Testis (tissue), 2 donors: ENCODE measurements at regions not wholly inside any gene's neighbourhood (a gene's known extent, or its start where the extent isn't known, plus 50 kb on each side); places are given as distances from the start of the nearest gene placed in this dataset.

Experiments
- DNase-seq: peaks from one replicate; pipeline ENCODE4 v3.0.0-alpha.2; 2019
- H3K27ac ChIP-seq, 2 donors: fragments of 200-600 bp; sonication (generic); one replicate each; pipeline ENCODE4 v1.5.1; 2019
- H3K27me3 ChIP-seq: fragments of 200-600 bp; sonication (generic); one replicate; pipeline ENCODE4 v1.5.1; 2019
- H3K36me3 ChIP-seq: fragments of 200-600 bp; sonication (generic); one replicate; pipeline ENCODE4 v1.5.1; 2017; ENCODE audit warnings: low read depth; ENCODE audit errors: missing control alignments
- H3K4me1 ChIP-seq: fragments of 200-600 bp; sonication (generic); one replicate; pipeline ENCODE4 v1.5.1; 2019
- H3K4me3 ChIP-seq, 2 donors: fragments of 200-600 bp; sonication (generic); one replicate each; pipeline ENCODE4 v1.5.1; 2017 to 2019
- H3K9me3 ChIP-seq: fragments of 200-600 bp; sonication (generic); one replicate; pipeline ENCODE4 v1.5.1; 2017
- CTCF ChIP-seq, 3 experiments: fragments of 450-650 bp in 2 of 3; fragments of 200-600 bp in 1 of 3; sonication (generic) in 1 of 3; IDR thresholded peaks; one replicate each; pipeline ENCODE4 v1.5.1; 2016 to 2019; ENCODE audit warnings: antibody characterized with exemption in 3 of 3, mild to moderate bottlenecking in 2 of 3, moderate library complexity in 1 of 3
- POLR2A ChIP-seq: fragments of 450-650 bp; IDR thresholded peaks from one replicate; pipeline ENCODE4 v1.6.1; 2017; ENCODE audit warnings: antibody characterized with exemption, mild to moderate bottlenecking, moderate library complexity
- WGBS, 2 donors: methylation state at CpG; one replicate each; pipeline ENCODE4 v1.1.5; 2018; 5-methylcytosine and 5-hydroxymethylcytosine counted together
- intact Hi-C: fragments of 100-400 bp; cut with DNase I; formaldehyde crosslinking; loops from one replicate; pipeline ENCODE4 v1.15.1; 2023; ENCODE audit warnings: low total_unique reads

- H3K36me3 ChIP-seq, result no peaks in the 10 kb centered on the region
- H3K4me3 ChIP-seq, result no peak overlapping the region
- H3K27me3 ChIP-seq, result no peaks in the 10 kb centered on the region
- TF ChIP-seq POLR2A (no peak), CTCF (IDR thresholded peaks at IDR 0.05) (no peak)
- no peaks in the 10 kb centered on the region for H3K9me3 ChIP-seq
- H3K4me1 ChIP-seq, result no peaks in the 10 kb centered on the region
- H3K27ac ChIP-seq, result no peak overlapping the region
- no peak for DNase-seq
- WGBS, 2 donors, result 65 to 67% methylated on average over 6 of the region's 6 CpGs
- intact Hi-C loops, result no loop called here
Observed at GRCh38 chr2:196413821-196414274, 225.7 kb upstream of the CCDC150 start.

GRCh38 chr2:196415384-196415783, 224.1 kb upstream of the CCDC150 start:
- no peaks in the 10 kb centered on the region for H3K9me3 ChIP-seq
- DNase-seq, result no peak
- intact Hi-C loops, result no loop called here
- no peaks in the 10 kb centered on the region for H3K27me3 ChIP-seq
- H3K4me3 ChIP-seq, result no peak overlapping the region
- WGBS, 2 donors, result 73 to 76% methylated on average over 5 of the region's 5 CpGs
- H3K4me1 ChIP-seq, result no peaks in the 10 kb centered on the region
- H3K36me3 ChIP-seq, result no peaks in the 10 kb centered on the region
- H3K27ac ChIP-seq, result no peak overlapping the region
- TF ChIP-seq POLR2A, result no peak

GRCh38 chr2:196420143-196420542, 219.4 kb upstream of the CCDC150 start:
- WGBS, 2 donors, result 87 to 88% methylated on average over 3 of the region's 3 CpGs
- Histone ChIP-seq H3K27me3 (no peaks in the 10 kb centered on the region), H3K36me3 (no peaks in the 10 kb centered on the region), H3K9me3 (no peaks in the 10 kb centered on the region), H3K4me3 (no peak overlapping the region), H3K4me1 (no peaks in the 10 kb centered on the region), H3K27ac (no peak overlapping the region)
- no peak for TF ChIP-seq CTCF (IDR thresholded peaks at IDR 0.05)
- TF ChIP-seq POLR2A, result no peak
- intact Hi-C loops, result no loop called here
- DNase-seq, result no peak

- WGBS, 2 donors, result 89 to 100% methylated on average over 3 of the region's 3 CpGs
- intact Hi-C loops, result no loop called here
Observed at GRCh38 chr2:196421880-196422279, 217.6 kb upstream of the CCDC150 start.

GRCh38 chr2:196422361-196422760, 217.2 kb upstream of the CCDC150 start:
- 86 to 90% methylated on average over 2 of the region's 2 CpGs for WGBS, 2 donors
- no peak for DNase-seq
- Histone ChIP-seq H3K27ac (no peak overlapping the region), H3K4me3 (no peak overlapping the region), H3K27me3 (no peaks in the 10 kb centered on the region), H3K9me3 (no peaks in the 10 kb centered on the region), H3K36me3 (no peaks in the 10 kb centered on the region), H3K4me1 (no peaks in the 10 kb centered on the region)
- no peak for TF ChIP-seq CTCF (IDR thresholded peaks at IDR 0.05)
- no peak for TF ChIP-seq POLR2A
- intact Hi-C loops, result no loop called here

More at GRCh38 chr2:196421880-196422279, 217.6 kb upstream of the CCDC150 start:
- no peaks in the 10 kb centered on the region for H3K36me3 ChIP-seq
- DNase-seq, result no peak
- H3K9me3 ChIP-seq, result no peaks in the 10 kb centered on the region
- no peaks in the 10 kb centered on the region for H3K27me3 ChIP-seq
- no peak overlapping the region for H3K27ac ChIP-seq
- no peaks in the 10 kb centered on the region for H3K4me1 ChIP-seq
- no peak for TF ChIP-seq POLR2A
- TF ChIP-seq CTCF (IDR thresholded peaks at IDR 0.05), result no peak
- H3K4me3 ChIP-seq, result no peak overlapping the region
